ENCODE measurements at regions not wholly inside any gene's neighbourhood (a gene's known extent, or its start where the extent isn't known, plus 50 kb on each side); places are given as distances from the start of the nearest gene placed in this dataset.

DNA sequence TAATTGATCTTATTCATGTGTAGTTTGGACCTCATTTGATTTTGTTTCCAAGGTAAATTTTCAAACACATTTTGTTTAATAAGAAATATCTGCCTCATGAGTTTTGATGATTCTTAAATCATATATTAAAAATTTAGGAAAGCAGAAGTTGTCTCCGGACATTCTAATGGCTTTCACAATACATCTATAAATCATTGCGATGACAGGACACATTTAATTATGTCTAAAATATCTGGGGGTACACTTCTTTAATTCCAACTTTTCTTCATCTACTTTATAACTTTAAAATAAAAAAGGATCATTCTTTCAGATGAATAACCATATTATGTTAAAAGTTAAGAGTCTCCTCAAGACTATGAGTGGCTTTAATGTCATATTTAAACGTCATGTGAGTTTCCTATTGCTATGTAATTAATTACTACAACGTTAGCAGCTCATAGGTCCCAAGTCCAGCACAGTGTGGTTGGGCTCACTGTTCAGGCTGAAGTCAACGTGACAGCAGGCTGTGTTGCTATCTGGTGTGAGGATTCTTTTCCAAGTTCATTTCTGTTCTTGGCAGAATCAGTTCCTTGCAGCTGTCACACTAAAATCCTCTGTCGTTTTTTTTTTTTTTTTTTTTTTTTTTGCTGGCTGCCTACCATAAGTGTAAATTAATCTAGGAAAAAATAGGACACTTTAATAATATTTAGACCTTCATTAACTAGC is 893.5 kb downstream of the LTN1 start:
- TF ChIP-seq, protein P1, sequence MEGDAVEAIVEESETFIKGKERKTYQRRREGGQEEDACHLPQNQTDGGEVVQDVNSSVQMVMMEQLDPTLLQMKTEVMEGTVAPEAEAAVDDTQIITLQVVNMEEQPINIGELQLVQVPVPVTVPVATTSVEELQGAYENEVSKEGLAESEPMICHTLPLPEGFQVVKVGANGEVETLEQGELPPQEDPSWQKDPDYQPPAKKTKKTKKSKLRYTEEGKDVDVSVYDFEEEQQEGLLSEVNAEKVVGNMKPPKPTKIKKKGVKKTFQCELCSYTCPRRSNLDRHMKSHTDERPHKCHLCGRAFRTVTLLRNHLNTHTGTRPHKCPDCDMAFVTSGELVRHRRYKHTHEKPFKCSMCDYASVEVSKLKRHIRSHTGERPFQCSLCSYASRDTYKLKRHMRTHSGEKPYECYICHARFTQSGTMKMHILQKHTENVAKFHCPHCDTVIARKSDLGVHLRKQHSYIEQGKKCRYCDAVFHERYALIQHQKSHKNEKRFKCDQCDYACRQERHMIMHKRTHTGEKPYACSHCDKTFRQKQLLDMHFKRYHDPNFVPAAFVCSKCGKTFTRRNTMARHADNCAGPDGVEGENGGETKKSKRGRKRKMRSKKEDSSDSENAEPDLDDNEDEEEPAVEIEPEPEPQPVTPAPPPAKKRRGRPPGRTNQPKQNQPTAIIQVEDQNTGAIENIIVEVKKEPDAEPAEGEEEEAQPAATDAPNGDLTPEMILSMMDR (IDR thresholded peaks at IDR 0.05) = no peak
- TF ChIP-seq POLR2A (IDR thresholded peaks at IDR 0.05) (no peak), POLR2AphosphoS5 (IDR thresholded peaks at IDR 0.05) (no peak)
